ENCODE measurements at regions not wholly inside any gene's neighbourhood (a gene's known extent, or its start where the extent isn't known, plus 50 kb on each side); places are given as distances from the start of the nearest gene placed in this dataset.

- Histone ChIP-seq H4K20me1 (ENCODE audit: low read depth, low read length) (no peaks in the 10 kb centered on the region), H3K4me2 (ENCODE audit: low read depth, low read length, poor library complexity, severe bottlenecking) (no peak overlapping the region), H3F3A (ENCODE audit: insufficient read depth) (no peaks in the 10 kb centered on the region), H3K27ac (ENCODE audit: low read depth, low read length) (no peak overlapping the region), H3K4me3 (ENCODE audit: insufficient read depth, low read length, poor library complexity, severe bottlenecking) (no peak overlapping the region), H2AFZ (ENCODE audit: low read depth, low read length, severe bottlenecking) (no peak overlapping the region), H3K9ac (ENCODE audit: low read length) (no peak overlapping the region), H3K79me2 (ENCODE audit: insufficient read depth, low read length) (no peaks in the 10 kb centered on the region), H3K36me3 (ENCODE audit: low read length) (no peaks in the 10 kb centered on the region), H3K9me2 (replicated peaks; ENCODE audit: insufficient read depth, low read length) (no peaks in the 10 kb centered on the region), H3K27me3 (ENCODE audit: low read length) (no peaks in the 10 kb centered on the region), H3K9me3 (ENCODE audit: insufficient read depth, low read length) (no peaks in the 10 kb centered on the region)
- TF ChIP-seq CTCF (IDR thresholded peaks at IDR 0.05; ENCODE audit: insufficient read depth, low read length, poor library complexity, severe bottlenecking) = no peak
- no peak for TF ChIP-seq EZH2phosphoT487 (conservative IDR thresholded peaks at IDR 0.05; ENCODE audit: low read length)
Measured at GRCh38 chr5:2140501-2141175, 257.9 kb upstream of the IRX4 start.

- Histone ChIP-seq H3K9ac (ENCODE audit: low read length) (no peak overlapping the region), H3K27me3 (ENCODE audit: low read length) (no peaks in the 10 kb centered on the region), H3K4me3 (ENCODE audit: insufficient read depth, low read length, poor library complexity, severe bottlenecking) (no peak overlapping the region), H3K27ac (ENCODE audit: low read depth, low read length) (no peak overlapping the region), H3K36me3 (ENCODE audit: low read length) (no peaks in the 10 kb centered on the region), H2AFZ (ENCODE audit: low read depth, low read length, severe bottlenecking) (no peak overlapping the region), H4K20me1 (ENCODE audit: low read depth, low read length) (no peaks in the 10 kb centered on the region), H3K79me2 (ENCODE audit: insufficient read depth, low read length) (no peaks in the 10 kb centered on the region), H3F3A (ENCODE audit: insufficient read depth) (no peaks in the 10 kb centered on the region), H3K4me2 (ENCODE audit: low read depth, low read length, poor library complexity, severe bottlenecking) (no peak overlapping the region), H3K9me2 (replicated peaks; ENCODE audit: insufficient read depth, low read length) (no peaks in the 10 kb centered on the region), H3K9me3 (ENCODE audit: insufficient read depth, low read length) (no peaks in the 10 kb centered on the region)
- TF ChIP-seq CTCF (IDR thresholded peaks at IDR 0.05; ENCODE audit: insufficient read depth, low read length, poor library complexity, severe bottlenecking) (no peak), EZH2phosphoT487 (conservative IDR thresholded peaks at IDR 0.05; ENCODE audit: low read length) (no peak)
Measured at GRCh38 chr5:2139478-2139877, 256.8 kb upstream of the IRX4 start.

GRCh38 chr5:2138896-2139295, 256.2 kb upstream of the IRX4 start:
- Histone ChIP-seq H3K27me3 (ENCODE audit: low read length) (no peaks in the 10 kb centered on the region), H2AFZ (ENCODE audit: low read depth, low read length, severe bottlenecking) (no peak overlapping the region), H4K20me1 (ENCODE audit: low read depth, low read length) (no peaks in the 10 kb centered on the region), H3K27ac (ENCODE audit: low read depth, low read length) (no peak overlapping the region), H3F3A (ENCODE audit: insufficient read depth) (no peaks in the 10 kb centered on the region), H3K4me3 (ENCODE audit: insufficient read depth, low read length, poor library complexity, severe bottlenecking) (no peak overlapping the region), H3K79me2 (ENCODE audit: insufficient read depth, low read length) (no peaks in the 10 kb centered on the region), H3K9ac (ENCODE audit: low read length) (no peak overlapping the region), H3K36me3 (ENCODE audit: low read length) (no peaks in the 10 kb centered on the region), H3K9me3 (ENCODE audit: insufficient read depth, low read length) (no peaks in the 10 kb centered on the region), H3K4me2 (ENCODE audit: low read depth, low read length, poor library complexity, severe bottlenecking) (no peak overlapping the region), H3K9me2 (replicated peaks; ENCODE audit: insufficient read depth, low read length) (no peaks in the 10 kb centered on the region)
- TF ChIP-seq CTCF (IDR thresholded peaks at IDR 0.05; ENCODE audit: insufficient read depth, low read length, poor library complexity, severe bottlenecking) = no peak
- no peak for TF ChIP-seq EZH2phosphoT487 (conservative IDR thresholded peaks at IDR 0.05; ENCODE audit: low read length)
